HFF-Myc (cell line): ENCODE measurements at regions not wholly inside any gene's neighbourhood (a gene's known extent, or its start where the extent isn't known, plus 50 kb on each side); places are given as distances from the start of the nearest gene placed in this dataset.
A peak's percentile ranks its signal among the peaks of the same experiment; 100 is the strongest.

Source experiments
- DNase-seq: peaks from one replicate; pipeline ENCODE4 v3.0.0-alpha.2; 2011; ENCODE audit warnings: low read depth; ENCODE audit errors: extremely low read depth
- H3K4me3 ChIP-seq: replicated peaks from 2 replicates; pipeline ENCODE4 v1.5.1; 2011; ENCODE audit warnings: low read depth, mild to moderate bottlenecking, control low read depth, low read length
- CTCF ChIP-seq: IDR thresholded peaks from 2 replicates; pipeline ENCODE4 v1.5.1; 2012; ENCODE audit warnings: mild to moderate bottlenecking, low read depth, low read length, control low read depth; ENCODE audit errors: missing control alignments

GRCh38 chr4:19791422-19792123 lies 460.1 kb upstream of the SLIT2 start:
- peak; percentile 7 for DNase-seq
- TF ChIP-seq CTCF = peak; percentile 20
- no peak overlapping the region for H3K4me3 ChIP-seq

DNA sequence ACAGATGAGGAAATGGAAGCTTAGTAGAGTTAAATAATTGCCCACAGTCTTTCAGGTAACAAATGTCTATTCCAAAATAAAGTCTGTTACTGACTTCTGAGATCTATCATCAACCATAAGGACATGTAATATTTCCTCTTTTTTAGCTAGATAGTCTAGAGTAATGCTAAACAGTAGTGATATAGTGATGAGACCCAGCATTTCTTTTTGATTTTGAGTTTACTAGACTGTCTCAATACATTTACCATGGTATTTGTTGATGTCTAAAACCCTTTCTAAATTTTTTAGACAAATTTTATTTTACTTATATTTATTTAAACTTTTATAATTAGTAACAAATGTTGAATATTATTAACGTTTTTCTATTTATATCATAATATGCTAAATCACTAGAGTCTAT lies 465.1 kb upstream of the SLIT2 start:
- H3K4me3 ChIP-seq = no peak overlapping the region
- TF ChIP-seq CTCF = no peak
- DNase-seq = no peak

- no peak for TF ChIP-seq CTCF
- no peak overlapping the region for H3K4me3 ChIP-seq
- DNase-seq = no peak
Observed at GRCh38 chr4:19783667-19784223, 468.0 kb upstream of the SLIT2 start.

- DNase-seq = no peak
- H3K4me3 ChIP-seq = no peak overlapping the region
- no peak for TF ChIP-seq CTCF
Observed at GRCh38 chr4:19780871-19781270, 470.8 kb upstream of the SLIT2 start.

DNA sequence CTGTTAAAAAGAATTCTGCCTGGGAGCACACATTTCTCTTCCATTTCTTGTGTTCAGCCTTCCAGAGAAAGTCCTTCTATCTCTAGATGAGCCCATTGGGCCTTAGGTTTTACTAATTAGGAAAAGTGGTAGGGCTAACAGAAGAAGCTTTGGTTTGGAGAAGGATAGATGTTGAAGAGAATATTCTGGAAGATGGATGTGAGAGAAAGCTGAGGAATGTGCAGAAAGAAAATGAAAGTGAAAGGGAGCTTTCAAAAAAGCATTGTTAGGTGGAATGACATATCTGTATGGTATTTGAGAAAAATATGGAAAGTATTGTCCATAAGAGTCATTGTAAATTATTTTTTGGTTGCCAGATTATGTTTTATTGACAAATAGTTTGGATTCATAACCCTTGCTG lies 474.8 kb upstream of the SLIT2 start:
- no peak for DNase-seq
- no peak overlapping the region for H3K4me3 ChIP-seq
- no peak for TF ChIP-seq CTCF

DNA sequence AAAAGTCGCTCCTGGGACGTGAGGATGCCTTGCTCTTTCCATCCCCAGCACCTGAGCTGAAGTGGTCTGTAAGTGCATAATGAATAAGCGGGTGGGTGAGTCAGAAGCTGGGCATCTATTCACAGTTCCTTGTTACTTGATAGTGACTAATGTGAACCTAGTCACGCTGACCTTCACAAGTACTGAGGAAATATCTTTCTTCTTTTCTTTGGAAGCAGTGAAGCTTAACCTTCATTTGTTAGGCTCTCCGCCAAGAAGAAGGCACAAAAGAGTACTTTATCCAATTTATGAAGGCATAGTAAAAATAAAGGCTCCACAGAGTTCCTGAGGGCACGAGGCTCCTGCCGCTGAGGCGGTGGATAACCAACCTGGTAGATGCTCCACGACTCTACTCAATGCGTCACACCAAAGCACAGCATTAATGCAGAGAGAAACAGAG lies 475.7 kb upstream of the SLIT2 start:
- DNase-seq = no peak
- no peak for TF ChIP-seq CTCF
- no peak overlapping the region for H3K4me3 ChIP-seq
